Progenitor cell of endocrine pancreas (in vitro differentiated cells): ENCODE measurements at regions not wholly inside any gene's neighbourhood (a gene's known extent, or its start where the extent isn't known, plus 50 kb on each side); places are given as distances from the start of the nearest gene placed in this dataset.
"Not testable (repeated sequence)": the region's sequence is repeated elsewhere in the genome, so short reads cannot be mapped to it uniquely, and the experiment has no call there.

ENCODE experiments used
- DNase-seq: peaks from one replicate; pipeline ENCODE4 v3.0.0; 2021; ENCODE audit warnings: low spot score; ENCODE audit not compliant: unreplicated experiment
- H3K27ac Mint-ChIP-seq: 2 replicates; pipeline ENCODE4 v1.8.0; 2021; ENCODE audit warnings: mild to moderate bottlenecking, moderate library complexity, mixed read lengths
- H3K27me3 Mint-ChIP-seq: 2 replicates; pipeline ENCODE4 v1.8.0; 2021; ENCODE audit warnings: mixed read lengths
- H3K36me3 Mint-ChIP-seq: 2 replicates; pipeline ENCODE4 v1.8.0; 2022; ENCODE audit warnings: mixed read lengths; ENCODE audit not compliant: insufficient read depth
- H3K4me1 Mint-ChIP-seq: 2 replicates; pipeline ENCODE4 v1.8.0; 2021; ENCODE audit warnings: low read depth, mixed read lengths
- H3K4me3 Mint-ChIP-seq: 2 replicates; pipeline ENCODE4 v1.8.0; 2021; ENCODE audit warnings: low read depth, mild to moderate bottlenecking, moderate library complexity, mixed read lengths
- H3K9me3 Mint-ChIP-seq: 2 replicates; pipeline ENCODE4 v1.8.0; 2021; ENCODE audit warnings: low read depth, mixed read lengths
- CTCF ChIP-seq: fragments of 200-600 bp; sonication (generic); IDR thresholded peaks from one replicate; pipeline ENCODE4 v1.5.0; 2021; ENCODE audit warnings: antibody characterized with exemption, mild to moderate bottlenecking; ENCODE audit not compliant: unreplicated experiment

- Mint-ChIP-seq H3K27me3 (no peaks in the 10 kb centered on the region), H3K9me3 (peaks cover 3% of the 10 kb centered on the region), H3K36me3 (no peaks in the 10 kb centered on the region), H3K4me3 (no peak overlapping the region), H3K4me1 (no peaks in the 10 kb centered on the region), H3K27ac (no peak overlapping the region)
- no peak for TF ChIP-seq CTCF
- no peak for DNase-seq
Observed at GRCh38 chr1:57544345-57544744, 120.5 kb upstream of the DAB1 start.

- no peak for DNase-seq
- Mint-ChIP-seq H3K27ac (peak overlapping the region; percentile 45), H3K36me3 (no peaks in the 10 kb centered on the region), H3K9me3 (peaks cover 3% of the 10 kb centered on the region), H3K27me3 (no peaks in the 10 kb centered on the region), H3K4me3 (no peak overlapping the region), H3K4me1 (peaks cover 5% of the 10 kb centered on the region)
- TF ChIP-seq CTCF: no peak
Observed at GRCh38 chr1:57536749-57537423, 113.0 kb upstream of the DAB1 start.

GRCh38 chr1:57532299-57532698 is 108.4 kb upstream of the DAB1 start:
- no peak overlapping the region for H3K27ac Mint-ChIP-seq
- H3K4me3 Mint-ChIP-seq: no peak overlapping the region
- peaks cover 13% of the 10 kb centered on the region for H3K9me3 Mint-ChIP-seq
- no peaks in the 10 kb centered on the region for H3K27me3 Mint-ChIP-seq
- H3K4me1 Mint-ChIP-seq: peaks cover 9% of the 10 kb centered on the region
- no peak for DNase-seq
- no peak for TF ChIP-seq CTCF
- H3K36me3 Mint-ChIP-seq: no peaks in the 10 kb centered on the region

- not testable (repeated sequence) for H3K36me3 Mint-ChIP-seq, H3K4me1 Mint-ChIP-seq, H3K4me3 Mint-ChIP-seq, H3K27me3 Mint-ChIP-seq, H3K27ac Mint-ChIP-seq, DNase-seq
- H3K9me3 Mint-ChIP-seq: peaks cover 13% of the 10 kb centered on the region
Observed at GRCh38 chr1:57530911-57531260, 107.0 kb upstream of the DAB1 start.

- DNase-seq: no peak
- Mint-ChIP-seq H3K36me3 (no peaks in the 10 kb centered on the region), H3K27ac (no peak overlapping the region), H3K4me3 (no peak overlapping the region), H3K4me1 (peaks cover 4% of the 10 kb centered on the region), H3K27me3 (no peaks in the 10 kb centered on the region), H3K9me3 (peaks cover 13% of the 10 kb centered on the region)
- no peak for TF ChIP-seq CTCF
Observed at GRCh38 chr1:57530206-57530910, 106.5 kb upstream of the DAB1 start.

GRCh38 chr1:57522575-57522974 is 98.7 kb upstream of the DAB1 start:
- H3K4me1 Mint-ChIP-seq: peaks cover 16% of the 10 kb centered on the region
- no peak overlapping the region for H3K27ac Mint-ChIP-seq
- no peaks in the 10 kb centered on the region for H3K36me3 Mint-ChIP-seq
- TF ChIP-seq CTCF: no peak
- H3K27me3 Mint-ChIP-seq: no peaks in the 10 kb centered on the region
- no peaks in the 10 kb centered on the region for H3K9me3 Mint-ChIP-seq
- DNase-seq: no peak
- no peak overlapping the region for H3K4me3 Mint-ChIP-seq
